WERI-Rb-1 (cell line): ENCODE measurements at regions not wholly inside any gene's neighbourhood (a gene's known extent, or its start where the extent isn't known, plus 50 kb on each side); places are given as distances from the start of the nearest gene placed in this dataset.

Experiments
- DNase-seq: peaks from one replicate; pipeline ENCODE4 v3.0.0-alpha.2; 2020
- H3K27ac ChIP-seq: fragments of 250-450 bp; sonication (Bioruptor Pico); 2 replicates; pipeline ENCODE4 v1.5.1; 2020; ENCODE audit warnings: mild to moderate bottlenecking, moderate library complexity
- H3K27me3 ChIP-seq: fragments of 250-450 bp; sonication (Bioruptor Pico); 2 replicates; pipeline ENCODE4 v1.5.1; 2021; ENCODE audit warnings: mild to moderate bottlenecking, low read depth, moderate library complexity; ENCODE audit not compliant: insufficient read depth, severe bottlenecking
- H3K36me3 ChIP-seq: fragments of 250-450 bp; sonication (Bioruptor Pico); 2 replicates; pipeline ENCODE4 v1.5.1; 2020; ENCODE audit warnings: mild to moderate bottlenecking, moderate library complexity
- H3K4me3 ChIP-seq: 2 replicates; pipeline ENCODE4 v1.5.1; 2011; ENCODE audit warnings: low read depth, mild to moderate bottlenecking, control low read depth, low read length
- H3K9me3 ChIP-seq: fragments of 250-450 bp; sonication (Bioruptor Pico); 2 replicates; pipeline ENCODE4 v1.5.1; 2021; ENCODE audit warnings: mild to moderate bottlenecking, moderate library complexity; ENCODE audit not compliant: severe bottlenecking
- CTCF ChIP-seq: IDR thresholded peaks from 2 replicates; pipeline ENCODE4 v1.5.1; 2011; ENCODE audit warnings: low read depth, mild to moderate bottlenecking, control low read depth, inconsistent platforms, low read length

DNA sequence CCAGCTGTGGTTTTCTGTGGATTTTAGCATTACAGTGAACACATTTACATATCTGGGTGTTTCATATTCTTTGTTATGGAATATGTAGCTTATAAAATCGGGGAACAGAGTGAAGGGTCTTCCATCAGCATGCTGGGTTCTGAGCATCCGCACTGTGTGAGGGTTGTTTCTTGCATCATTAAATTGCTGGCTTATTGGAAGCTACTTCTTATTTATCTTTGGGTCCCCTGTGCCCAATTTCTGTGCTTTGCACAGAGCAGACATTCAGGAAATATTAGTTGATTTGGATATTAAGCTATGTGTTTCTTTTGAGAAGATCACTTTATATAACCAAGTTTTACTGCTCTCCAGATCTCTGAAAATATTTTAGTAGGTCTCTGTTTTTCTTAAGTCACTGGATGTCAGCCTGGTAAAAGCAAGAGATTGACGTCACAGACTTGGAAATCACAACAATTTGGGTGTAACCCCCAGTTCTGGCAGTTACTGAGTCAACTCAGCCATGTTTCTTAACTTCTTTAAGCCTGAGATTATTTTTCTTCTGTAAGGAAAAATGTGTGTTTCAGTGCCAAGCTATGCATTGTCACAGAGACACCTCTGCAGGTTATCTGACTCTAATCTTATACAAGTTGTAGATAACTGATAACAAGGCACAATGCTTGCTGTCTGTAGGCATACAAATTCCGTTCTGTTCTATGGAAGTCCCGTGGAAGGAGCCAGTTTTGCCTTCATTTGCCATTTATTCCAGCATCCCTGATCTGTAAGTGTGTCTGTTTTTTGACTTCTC lies 258.3 kb upstream of the KAZN start:
- Histone ChIP-seq H3K4me3 (no peak overlapping the region), H3K27ac (no peak overlapping the region), H3K27me3 (peaks cover 63% of the 10 kb centered on the region), H3K36me3 (no peaks in the 10 kb centered on the region), H3K9me3 (no peaks in the 10 kb centered on the region)
- no peak for TF ChIP-seq CTCF
- no peak for DNase-seq

DNA sequence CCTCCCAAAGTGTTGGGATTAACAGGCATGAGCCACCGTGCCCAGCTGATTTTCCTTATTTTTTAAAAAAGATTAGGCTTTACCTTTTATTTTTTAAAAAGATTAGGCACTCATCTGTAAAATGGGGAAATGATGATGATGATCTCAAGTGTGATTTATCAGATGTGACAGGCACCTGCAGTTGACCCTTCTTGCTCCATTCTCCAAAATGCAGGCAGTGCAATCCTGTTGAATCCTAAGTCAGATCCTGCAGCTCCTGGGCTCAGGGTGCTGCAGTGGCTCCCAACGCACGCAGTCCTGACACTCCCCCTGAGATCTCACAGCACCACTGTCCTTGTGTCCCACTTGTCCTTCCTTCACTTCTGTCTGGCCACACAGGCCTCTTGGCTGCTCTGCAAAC lies 257.3 kb upstream of the KAZN start:
- no peak for DNase-seq
- H3K27me3 ChIP-seq: peaks cover 65% of the 10 kb centered on the region
- H3K27ac ChIP-seq: no peak overlapping the region
- no peaks in the 10 kb centered on the region for H3K36me3 ChIP-seq
- H3K9me3 ChIP-seq: no peaks in the 10 kb centered on the region
- no peak overlapping the region for H3K4me3 ChIP-seq
- TF ChIP-seq CTCF: no peak

DNA sequence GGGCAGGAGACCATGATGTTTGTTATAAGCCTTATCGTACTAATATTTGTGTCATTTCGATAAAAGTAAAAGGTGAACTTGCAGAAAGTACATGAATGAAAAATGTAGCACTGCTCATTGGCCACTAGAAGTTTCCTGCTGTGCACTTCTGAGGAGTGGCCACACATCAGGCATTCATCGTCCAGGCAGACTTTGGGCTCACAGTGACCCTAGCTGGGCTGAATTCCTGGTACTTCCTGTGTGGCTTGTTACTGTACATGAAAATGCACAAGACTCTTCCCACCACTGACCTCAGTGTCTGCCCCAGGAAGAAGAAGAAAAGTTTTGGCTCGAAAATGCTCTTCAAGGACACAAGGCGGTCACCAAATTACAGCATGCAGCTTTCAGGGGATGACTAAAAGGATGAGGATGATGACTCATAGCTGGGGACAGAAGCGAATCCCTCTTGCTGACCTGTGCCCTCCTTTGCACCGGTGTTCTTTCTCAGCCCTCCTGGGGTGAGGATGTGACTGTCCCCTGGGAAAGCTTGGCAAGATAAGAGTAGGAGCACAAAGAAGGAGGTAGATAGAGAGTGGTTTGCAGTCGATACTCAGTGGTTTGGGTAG lies 252.4 kb upstream of the KAZN start:
- Histone ChIP-seq H3K27ac (no peak overlapping the region), H3K4me3 (no peak overlapping the region), H3K9me3 (no peaks in the 10 kb centered on the region), H3K27me3 (peaks cover 69% of the 10 kb centered on the region), H3K36me3 (no peaks in the 10 kb centered on the region)
- TF ChIP-seq CTCF: no peak
- DNase-seq: no peak

GRCh38 chr1:14347186-14347585 lies 251.3 kb upstream of the KAZN start:
- H3K4me3 ChIP-seq: no peak overlapping the region
- no peak for DNase-seq
- no peaks in the 10 kb centered on the region for H3K9me3 ChIP-seq
- no peak overlapping the region for H3K27ac ChIP-seq
- no peak for TF ChIP-seq CTCF
- H3K27me3 ChIP-seq: peaks cover 69% of the 10 kb centered on the region
- no peaks in the 10 kb centered on the region for H3K36me3 ChIP-seq

GRCh38 chr1:14347776-14348175 lies 250.7 kb upstream of the KAZN start:
- Histone ChIP-seq H3K4me3 (no peak overlapping the region), H3K27me3 (peaks cover 69% of the 10 kb centered on the region), H3K9me3 (no peaks in the 10 kb centered on the region), H3K36me3 (no peaks in the 10 kb centered on the region), H3K27ac (no peak overlapping the region)
- TF ChIP-seq CTCF: no peak
- no peak for DNase-seq

- TF ChIP-seq CTCF: no peak
- no peak for DNase-seq
- no peaks in the 10 kb centered on the region for H3K36me3 ChIP-seq
These were observed 248.3 kb upstream of the KAZN start for GRCh38 chr1:14350197-14350596.

More at GRCh38 chr1:14350197-14350596, 248.3 kb upstream of the KAZN start:
- Histone ChIP-seq H3K9me3 (no peaks in the 10 kb centered on the region), H3K27me3 (peaks cover 58% of the 10 kb centered on the region), H3K27ac (no peak overlapping the region), H3K4me3 (no peak overlapping the region)
